SK-N-SH (cell line): ENCODE measurements at regions not wholly inside any gene's neighbourhood (a gene's known extent, or its start where the extent isn't known, plus 50 kb on each side); places are given as distances from the start of the nearest gene placed in this dataset.
A peak's percentile ranks its signal among the peaks of the same experiment; 100 is the strongest.

Source experiments
- CTCF ChIA-PET: fragments of 300-600, 350-600 bp; formaldehyde crosslinking; extraction: SDS; loops from one replicate; lab custom pipeline; 2021; lab: Yijun Ruan, JAX
- POLR2A ChIA-PET: fragments of 350-600 bp; sonication (Branson Sonifier 250); formaldehyde crosslinking; extraction: SDS; loops from one replicate; lab custom pipeline; 2020; ENCODE audit warnings: antibody characterized with exemption, inconsistent platforms; lab: Yijun Ruan, JAX
- DNase-seq: peaks from one replicate; pipeline ENCODE4 v3.0.0; 2012
- H2AFZ ChIP-seq: fragments of 200-600 bp; sonication (generic); 2 replicates; pipeline ENCODE4 v1.8.1; 2016; ENCODE audit warnings: antibody characterized with exemption, mild to moderate bottlenecking, low read depth
- H3F3A ChIP-seq: fragments of 200-600 bp; sonication (generic); replicated peaks from 2 replicates; pipeline ENCODE3; 2016; ENCODE audit warnings: antibody characterized with exemption, mild to moderate bottlenecking; ENCODE audit not compliant: insufficient read depth
- H3K27ac ChIP-seq, 2 experiments: fragments of 200-500 bp in 1 of 2; fragments of 200-600 bp in 1 of 2; sonication (Bioruptor generic) in 1 of 2; sonication (generic), shearing (Covaris generic) in 1 of 2; 2 replicates each; pipeline versions ENCODE4 v1.5.1 to v1.6.1; 2014 to 2016; ENCODE audit warnings: low read depth in 2 of 2, inconsistent platforms in 1 of 2, low read length in 1 of 2, mild to moderate bottlenecking in 1 of 2, mixed read lengths in 1 of 2
- H3K27me3 ChIP-seq: fragments of 200-600 bp; sonication (generic), shearing (Covaris generic); 2 replicates; pipeline ENCODE4 v1.6.1; 2016; ENCODE audit warnings: mixed run types; ENCODE audit not compliant: insufficient read depth
- H3K36me3 ChIP-seq, 2 experiments: fragments of 200-500 bp in 1 of 2; fragments of 200-600 bp in 1 of 2; sonication (Bioruptor generic) in 1 of 2; sonication (generic) in 1 of 2; replicated peaks in 1 of 2; 2 replicates each; pipeline versions ENCODE3 to v1.5.1; 2014 to 2016; ENCODE audit warnings: low read length in 1 of 2, mild to moderate bottlenecking in 1 of 2; ENCODE audit not compliant: insufficient read depth in 2 of 2, control insufficient read depth in 1 of 2
- H3K4me1 ChIP-seq, 2 experiments: fragments of 200-500 bp in 1 of 2; fragments of 200-600 bp in 1 of 2; sonication (Bioruptor generic) in 1 of 2; sonication (generic), shearing (Covaris generic) in 1 of 2; 2 replicates each; pipeline versions ENCODE4 v1.5.1 to v1.6.1; 2014 to 2016; ENCODE audit warnings: low read depth in 1 of 2, low read length in 1 of 2, mixed run types in 1 of 2; ENCODE audit not compliant: insufficient read depth in 2 of 2, control insufficient read depth in 1 of 2
- H3K4me2 ChIP-seq: fragments of 200-600 bp; sonication (generic), shearing (Covaris generic); 2 replicates; pipeline ENCODE4 v1.6.1; 2017; ENCODE audit warnings: mixed run types
- H3K4me3 ChIP-seq, 2 experiments: fragments of 200-500 bp in 1 of 2; fragments of 200-600 bp in 1 of 2; sonication (Bioruptor generic) in 1 of 2; sonication (generic), shearing (Covaris generic) in 1 of 2; 2 replicates each; pipeline versions ENCODE4 v1.5.1 to v1.8.1; 2014 to 2016; ENCODE audit warnings: low read depth in 2 of 2, inconsistent platforms in 1 of 2, low read length in 1 of 2, mild to moderate bottlenecking in 1 of 2, mixed read lengths in 1 of 2, moderate library complexity in 1 of 2
- H3K79me2 ChIP-seq: fragments of 200-600 bp; sonication (generic); 2 replicates; pipeline ENCODE4 v1.8.1; 2017; ENCODE audit warnings: mild to moderate bottlenecking; ENCODE audit not compliant: insufficient read depth
- H3K9ac ChIP-seq: fragments of 200-600 bp; sonication (generic); 2 replicates; pipeline ENCODE4 v1.6.1; 2017; ENCODE audit warnings: mixed run types
- H3K9me2 ChIP-seq: fragments of 200-600 bp; sonication (generic); 2 replicates; pipeline ENCODE4 v1.6.1; 2017; ENCODE audit warnings: mixed run types
- H3K9me3 ChIP-seq: fragments of 200-600 bp; sonication (generic); 2 replicates; pipeline ENCODE4 v1.6.1; 2017; ENCODE audit warnings: mixed run types, mild to moderate bottlenecking, moderate library complexity
- H4K20me1 ChIP-seq: fragments of 200-600 bp; sonication (generic); 2 replicates; pipeline ENCODE4 v1.6.1; 2017; ENCODE audit warnings: mild to moderate bottlenecking, mixed run types; ENCODE audit not compliant: insufficient read depth
- CHD2 ChIP-seq: fragments of 150-350 bp; IDR thresholded peaks from 2 replicates; pipeline ENCODE4 v1.6.1; 2018; ENCODE audit warnings: low read length; ENCODE audit not compliant: partially characterized antibody
- CTCF ChIP-seq: fragments of 200-600 bp; sonication (generic); IDR thresholded peaks from 2 replicates; pipeline ENCODE4 v1.6.1; 2017; ENCODE audit warnings: antibody characterized with exemption, mild to moderate bottlenecking, moderate library complexity
- ELF1 ChIP-seq: IDR thresholded peaks from 2 replicates; pipeline ENCODE4 v1.4.0; 2012
- EZH2phosphoT487 ChIP-seq: fragments of 200-600 bp; sonication (generic); IDR thresholded peaks from 2 replicates; pipeline ENCODE4 v1.6.1; 2017; ENCODE audit warnings: low read depth, mixed run types, mild to moderate bottlenecking, antibody characterized with exemption, moderate library complexity, borderline replicate concordance
- MEF2A ChIP-seq: IDR thresholded peaks from 2 replicates; pipeline ENCODE4 v1.4.0; 2012; ENCODE audit warnings: low read depth, borderline replicate concordance
- NFIC ChIP-seq: IDR thresholded peaks from 2 replicates; pipeline ENCODE4 v1.4.0; 2012; ENCODE audit warnings: borderline replicate concordance
- NRF1 ChIP-seq: IDR thresholded peaks from 2 replicates; pipeline ENCODE4 v1.6.1; 2012; ENCODE audit warnings: low read depth, mild to moderate bottlenecking, low read length
- RAD21 ChIP-seq: IDR thresholded peaks from 2 replicates; pipeline ENCODE4 v1.6.1; 2012; ENCODE audit warnings: mild to moderate bottlenecking, low read length
- RCOR1 ChIP-seq: fragments of 150-350 bp; IDR thresholded peaks from 2 replicates; pipeline ENCODE4 v1.6.1; 2017; ENCODE audit warnings: antibody characterized with exemption, low read length
- RFX5 ChIP-seq: IDR thresholded peaks from 2 replicates; pipeline ENCODE4 v1.6.1; 2012; ENCODE audit warnings: mild to moderate bottlenecking, improper control_type of control experiment, low read length
- RXRA ChIP-seq: IDR thresholded peaks from 2 replicates; pipeline ENCODE4 v1.4.0; 2012; ENCODE audit warnings: low read depth, mild to moderate bottlenecking, borderline replicate concordance
- SMC3 ChIP-seq: IDR thresholded peaks from 2 replicates; pipeline ENCODE4 v1.6.1; 2012; ENCODE audit warnings: low read depth, low read length, improper control_type of control experiment
- TEAD4 ChIP-seq: IDR thresholded peaks from 2 replicates; pipeline ENCODE4 v1.4.0; 2012; ENCODE audit warnings: mild to moderate bottlenecking, borderline replicate concordance; ENCODE audit not compliant: insufficient read depth
- WGBS: methylation state at CpG from one replicate; pipeline ENCODE4 v1.1.6; 2017; ENCODE audit warnings: low lambda C conversion rate; 5-methylcytosine and 5-hydroxymethylcytosine counted together
- TF ChIP-seq, protein P1 (sequence below): IDR thresholded peaks from 2 replicates; pipeline ENCODE4 v1.4.0; 2012; ENCODE audit warnings: low read depth, borderline replicate concordance
- TF ChIP-seq, protein P2 (sequence below): IDR thresholded peaks from 2 replicates; pipeline ENCODE4 v1.4.0; 2012; ENCODE audit warnings: low read depth, borderline replicate concordance
- TF ChIP-seq, protein P3 (sequence below): IDR thresholded peaks from 2 replicates; pipeline ENCODE4; 2012

DNA sequence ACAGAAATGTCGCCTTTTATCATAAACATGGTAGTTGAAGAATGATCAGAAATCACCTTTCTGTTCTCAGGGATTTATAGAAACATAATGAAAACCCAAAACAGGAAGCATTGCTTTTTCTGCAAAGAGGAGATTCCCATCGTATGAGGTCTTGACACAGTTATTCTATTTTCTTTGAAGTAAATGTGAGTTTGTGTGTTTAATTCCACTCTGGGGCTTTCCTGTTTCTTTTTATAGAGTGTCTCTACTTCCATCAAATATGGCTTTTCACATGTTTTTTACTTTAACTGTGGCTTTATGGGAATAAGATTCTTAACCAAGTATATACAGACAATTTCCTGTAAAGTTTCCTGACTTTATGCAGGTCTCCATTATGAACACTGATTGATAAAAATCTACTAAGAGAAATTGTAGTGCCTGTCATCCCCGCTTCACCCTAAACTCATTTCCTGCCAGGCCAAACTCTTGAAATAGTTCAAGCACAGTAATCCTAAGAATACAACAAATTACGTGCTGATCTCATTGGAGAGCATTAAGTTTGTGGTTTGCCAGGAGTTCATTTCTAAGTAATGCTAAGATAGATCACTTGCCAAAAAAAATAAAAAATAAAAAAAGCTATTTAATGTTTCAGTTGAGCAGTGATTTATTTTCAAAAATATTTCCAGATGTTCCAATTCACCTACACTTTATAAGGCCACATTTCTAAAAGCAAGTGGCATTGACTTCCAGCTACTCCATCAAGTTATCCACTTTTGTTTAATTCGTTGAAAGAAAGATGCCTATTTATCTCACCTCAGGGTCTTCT, 52.2 kb upstream of the SEC61G start (continued):
- TF ChIP-seq RXRA, result peak; percentile 92
- TF ChIP-seq SMC3, result no peak
- TF ChIP-seq TEAD4, result peak; percentile 91
- no peak; the same call in 1 of the 2 replicates for TF ChIP-seq ELF1
- TF ChIP-seq RCOR1, result no peak
- no peak for TF ChIP-seq CHD2
- no peak for TF ChIP-seq EZH2phosphoT487
- TF ChIP-seq CTCF, result no peak
- peak; percentile 90 for TF ChIP-seq MEF2A
- TF ChIP-seq NRF1, result no peak
- TF ChIP-seq RFX5, result no peak
- TF ChIP-seq, protein P1, sequence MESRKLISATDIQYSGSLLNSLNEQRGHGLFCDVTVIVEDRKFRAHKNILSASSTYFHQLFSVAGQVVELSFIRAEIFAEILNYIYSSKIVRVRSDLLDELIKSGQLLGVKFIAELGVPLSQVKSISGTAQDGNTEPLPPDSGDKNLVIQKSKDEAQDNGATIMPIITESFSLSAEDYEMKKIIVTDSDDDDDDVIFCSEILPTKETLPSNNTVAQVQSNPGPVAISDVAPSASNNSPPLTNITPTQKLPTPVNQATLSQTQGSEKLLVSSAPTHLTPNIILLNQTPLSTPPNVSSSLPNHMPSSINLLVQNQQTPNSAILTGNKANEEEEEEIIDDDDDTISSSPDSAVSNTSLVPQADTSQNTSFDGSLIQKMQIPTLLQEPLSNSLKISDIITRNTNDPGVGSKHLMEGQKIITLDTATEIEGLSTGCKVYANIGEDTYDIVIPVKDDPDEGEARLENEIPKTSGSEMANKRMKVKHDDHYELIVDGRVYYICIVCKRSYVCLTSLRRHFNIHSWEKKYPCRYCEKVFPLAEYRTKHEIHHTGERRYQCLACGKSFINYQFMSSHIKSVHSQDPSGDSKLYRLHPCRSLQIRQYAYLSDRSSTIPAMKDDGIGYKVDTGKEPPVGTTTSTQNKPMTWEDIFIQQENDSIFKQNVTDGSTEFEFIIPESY, result no peak
- TF ChIP-seq RAD21, result no peak
- TF ChIP-seq, protein P2, sequence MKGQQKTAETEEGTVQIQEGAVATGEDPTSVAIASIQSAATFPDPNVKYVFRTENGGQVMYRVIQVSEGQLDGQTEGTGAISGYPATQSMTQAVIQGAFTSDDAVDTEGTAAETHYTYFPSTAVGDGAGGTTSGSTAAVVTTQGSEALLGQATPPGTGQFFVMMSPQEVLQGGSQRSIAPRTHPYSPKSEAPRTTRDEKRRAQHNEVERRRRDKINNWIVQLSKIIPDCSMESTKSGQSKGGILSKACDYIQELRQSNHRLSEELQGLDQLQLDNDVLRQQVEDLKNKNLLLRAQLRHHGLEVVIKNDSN, result no peak
- TF ChIP-seq, all 33 proteins: peak for 14

DNA sequence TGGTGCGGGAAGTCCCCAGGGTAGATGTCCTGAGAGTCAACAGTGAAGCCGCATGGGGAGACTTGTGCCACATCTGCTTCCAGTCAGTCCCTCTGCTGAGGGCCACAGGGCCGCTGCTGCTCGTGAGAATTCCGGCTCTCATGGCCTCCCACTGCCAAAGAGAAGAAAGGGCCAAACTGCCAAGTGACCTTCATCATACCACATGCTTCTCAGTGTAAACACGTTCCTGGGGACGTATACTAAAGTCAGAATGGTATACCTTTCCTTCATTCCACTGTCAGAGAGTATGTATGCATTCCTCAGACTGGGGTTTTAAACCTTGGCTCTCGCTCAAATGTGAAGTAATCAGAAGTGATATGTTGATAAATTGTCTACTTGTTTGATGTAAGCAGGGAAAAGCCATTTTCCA, 52.8 kb upstream of the SEC61G start:
- no peaks in the 10 kb centered on the region for H4K20me1 ChIP-seq
- WGBS, result 48% methylated on average over 6 of the region's 8 CpGs
- peak overlapping the region; percentile 42; the same call in 1 of the 2 replicates for H3K4me2 ChIP-seq
- no peak for DNase-seq
- no peaks in the 10 kb centered on the region for H3K9me3 ChIP-seq
- H3K9me2 ChIP-seq, result no peaks in the 10 kb centered on the region
- TF ChIP-seq NFIC (peak; percentile 25; the same call in 1 of the 2 replicates), TEAD4 (no peak)
- TF ChIP-seq, protein P3, sequence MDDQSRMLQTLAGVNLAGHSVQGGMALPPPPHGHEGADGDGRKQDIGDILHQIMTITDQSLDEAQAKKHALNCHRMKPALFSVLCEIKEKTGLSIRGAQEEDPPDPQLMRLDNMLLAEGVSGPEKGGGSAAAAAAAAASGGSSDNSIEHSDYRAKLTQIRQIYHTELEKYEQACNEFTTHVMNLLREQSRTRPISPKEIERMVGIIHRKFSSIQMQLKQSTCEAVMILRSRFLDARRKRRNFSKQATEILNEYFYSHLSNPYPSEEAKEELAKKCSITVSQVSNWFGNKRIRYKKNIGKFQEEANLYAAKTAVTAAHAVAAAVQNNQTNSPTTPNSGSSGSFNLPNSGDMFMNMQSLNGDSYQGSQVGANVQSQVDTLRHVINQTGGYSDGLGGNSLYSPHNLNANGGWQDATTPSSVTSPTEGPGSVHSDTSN, result peak; percentile 74
- TF ChIP-seq, all 33 proteins: peak for 2
- peaks cover 25% of the 10 kb centered on the region for H3F3A ChIP-seq
- no peaks in the 10 kb centered on the region for H3K79me2 ChIP-seq
- no peaks in the 10 kb centered on the region for H3K36me3 ChIP-seq
- H3K27me3 ChIP-seq, result no peaks in the 10 kb centered on the region
- ChIA-PET CTCF (interaction anchor here (3.2 kb wide), 1 partner anchor 444 kb away, joined by 28 read pairs; no protein-coding TSS in a partner anchor), POLR2A (no interaction called here)
- peak overlapping the region; percentile 71 to 85 for H3K27ac ChIP-seq
- H3K4me1 ChIP-seq, result peaks cover 6 to 25% of the 10 kb centered on the region in 2 experiments
- H3K9ac ChIP-seq, result no peak overlapping the region
- H2AFZ ChIP-seq, result no peak overlapping the region
- H3K4me3 ChIP-seq, result no peak overlapping the region
